Stimulated activated CD4-positive, alpha-beta T cell treated with anti-CD3 and anti-CD28 coated beads, Interleukin-2, amount 100 ng/mL, for 4 hours (primary cell): ENCODE measurements at regions not wholly inside any gene's neighbourhood (a gene's known extent, or its start where the extent isn't known, plus 50 kb on each side); places are given as distances from the start of the nearest gene placed in this dataset.
"Not testable (repeated sequence)": the region's sequence is repeated elsewhere in the genome, so short reads cannot be mapped to it uniquely, and the experiment has no call there.

Source experiments
- DNase-seq: peaks from one replicate; pipeline ENCODE4 v3.0.0-alpha.2; 2020; ENCODE audit warnings: low read depth

- DNase-seq = no peak
Observed at GRCh38 chr10:64867501-64867962, 1346.3 kb downstream of the REEP3 start.

- DNase-seq = no peak
Observed at GRCh38 chr10:64873088-64873487, 1351.9 kb downstream of the REEP3 start.

GRCh38 chr10:64873959-64874358 is 1352.8 kb downstream of the REEP3 start:
- no peak for DNase-seq

GRCh38 chr10:64880546-64880945 is 1359.3 kb downstream of the REEP3 start:
- DNase-seq = no peak

GRCh38 chr10:64881257-64881656 is 1360.1 kb downstream of the REEP3 start:
- DNase-seq = no peak

- DNase-seq = no peak
Observed at GRCh38 chr10:64896582-64896981, 1375.4 kb downstream of the REEP3 start.

- not testable (repeated sequence) for DNase-seq
Observed at GRCh38 chr10:64906311-64906710, 1385.1 kb downstream of the REEP3 start.

- not testable (repeated sequence) for DNase-seq
Observed at GRCh38 chr10:64924306-64924705, 1403.1 kb downstream of the REEP3 start.

- no peak for DNase-seq
Observed at GRCh38 chr10:64952042-64952441, 1430.8 kb downstream of the REEP3 start.

- no peak for DNase-seq
Observed at GRCh38 chr10:64956441-64956840, 1435.2 kb downstream of the REEP3 start.

- DNase-seq = no peak
Observed at GRCh38 chr10:64959116-64959515, 1437.9 kb downstream of the REEP3 start.

GRCh38 chr10:64959883-64960282 is 1438.7 kb downstream of the REEP3 start:
- DNase-seq = no peak

GRCh38 chr10:64973391-64973790 is 1452.2 kb downstream of the REEP3 start:
- no peak for DNase-seq

- no peak for DNase-seq
Observed at GRCh38 chr10:64976150-64976549, 1454.9 kb downstream of the REEP3 start.

- no peak for DNase-seq
Observed at GRCh38 chr10:64977915-64978314, 1456.7 kb downstream of the REEP3 start.

GRCh38 chr10:64996886-64997285 is 1475.7 kb downstream of the REEP3 start:
- no peak for DNase-seq

GRCh38 chr10:65010845-65011244 is 1489.6 kb downstream of the REEP3 start:
- no peak for DNase-seq

- no peak for DNase-seq
Observed at GRCh38 chr10:65017523-65017922, 1496.3 kb downstream of the REEP3 start.

GRCh38 chr10:65024886-65025285 is 1503.7 kb downstream of the REEP3 start:
- DNase-seq = no peak

GRCh38 chr10:65030263-65030662 is 1509.1 kb downstream of the REEP3 start:
- DNase-seq = no peak

- no peak for DNase-seq
Observed at GRCh38 chr10:65032867-65033769, 1511.9 kb downstream of the REEP3 start.

- DNase-seq = no peak
Observed at GRCh38 chr10:65033957-65034356, 1512.8 kb downstream of the REEP3 start.

- DNase-seq = no peak
Observed at GRCh38 chr10:65040796-65041195, 1519.6 kb downstream of the REEP3 start.

GRCh38 chr10:65041307-65041706 is 1520.1 kb downstream of the REEP3 start:
- no peak for DNase-seq
